ENCODE measurements at regions not wholly inside any gene's neighbourhood (a gene's known extent, or its start where the extent isn't known, plus 50 kb on each side); places are given as distances from the start of the nearest gene placed in this dataset.

GRCh38 chr4:85147481-85148076 lies 181.1 kb upstream of the WDFY3 start:
- peak; percentile 80 for FAIRE-seq
- POLR2A ChIA-PET: no interaction called here

More at GRCh38 chr4:85147481-85148076, 181.1 kb upstream of the WDFY3 start:
- peak; percentile 66 for DNase-seq (ENCODE audit: low read depth, low spot score)
- intact Hi-C loops (cut with micrococcal nuclease) (loop anchor here (1.0 to 5.0 kb wide), 4 partner anchors 223 to 897 kb away; no protein-coding TSS in a partner anchor), dilution Hi-C loops (cut with MboI; ENCODE audit: extremely low pct_ligation_motif_present, low sequenced_read_pairs) (no loop called here)
- no peak overlapping the region for H2AFZ ChIP-seq (ENCODE audit: low read depth, low read length)
- H4K20me1 ChIP-seq (replicated peaks; ENCODE audit: control insufficient read depth, extremely low read depth, insufficient read depth, low read length): no peaks in the 10 kb centered on the region
- H3K4me3 ChIP-seq (replicated peaks in 1 of 3; ENCODE audit: insufficient read depth in 1 of 3, low read depth in 1 of 3, low read length in 3 of 3): no peak overlapping the region
- peak overlapping the region; percentile 18 for H3K4me2 ChIP-seq (ENCODE audit: insufficient read depth, low read length)
- TF ChIP-seq CTCF (IDR thresholded peaks at IDR 0.05; ENCODE audit: extremely low read depth in 1 of 2, insufficient read depth in 1 of 2, low read depth in 1 of 2, low read length in 2 of 2) (peak; percentile 38 to 44), GATA2 (IDR thresholded peaks at IDR 0.05; ENCODE audit: insufficient read depth, insufficient read length, low read depth, low read length) (no peak)
- no peak overlapping the region for H3K9ac ChIP-seq (replicated peaks; ENCODE audit: extremely low read depth, insufficient read depth, low read length)
- H3K9me1 ChIP-seq (replicated peaks; ENCODE audit: control insufficient read depth, extremely low read depth, insufficient read depth, low read length): no peaks in the 10 kb centered on the region
- peaks cover 12 to 32% of the 10 kb centered on the region in 2 experiments for H3K27me3 ChIP-seq (ENCODE audit: control insufficient read depth in 2 of 2, insufficient read depth in 2 of 2, low read length in 2 of 2)
- H3K4me1 ChIP-seq (ENCODE audit: control insufficient read depth, extremely low read depth, insufficient read depth, low read length): no peaks in the 10 kb centered on the region
- BruUV-seq (replicated peaks): no TSS peak
- H3K9me3 ChIP-seq (replicated peaks; ENCODE audit: control insufficient read depth, insufficient read depth, low read length): no peaks in the 10 kb centered on the region
- H3K79me2 ChIP-seq (ENCODE audit: control insufficient read depth, insufficient read depth, low read length): no peaks in the 10 kb centered on the region
- H3K27ac ChIP-seq (ENCODE audit: insufficient read depth, low read depth, low read length): no peak overlapping the region
- CTCF ChIA-PET: interaction anchor here (0.7 to 4.6 kb wide), 14 partner anchors 20 to 898 kb away, joined by 3 to 93 read pairs (median 4); no protein-coding TSS in a partner anchor
- H3K36me3 ChIP-seq (ENCODE audit: control insufficient read depth in 2 of 2, extremely low read depth in 1 of 2, insufficient read depth in 2 of 2, low read length in 2 of 2): no peaks in the 10 kb centered on the region
